ENCODE measurements at regions not wholly inside any gene's neighbourhood (a gene's known extent, or its start where the extent isn't known, plus 50 kb on each side); places are given as distances from the start of the nearest gene placed in this dataset.

- no peak overlapping the region for H3K27ac ChIP-seq (ENCODE audit: low read length)
- no peak for TF ChIP-seq TCF7L2 (IDR thresholded peaks at IDR 0.05; ENCODE audit: low read depth, low read length)
- no peak for TF ChIP-seq SIN3A (IDR thresholded peaks at IDR 0.05; ENCODE audit: borderline replicate concordance, insufficient read depth, low read depth, low read length)
- no peak for TF ChIP-seq REST (IDR thresholded peaks at IDR 0.05; ENCODE audit: insufficient read depth in 1 of 2, low read depth in 2 of 2, low read length in 1 of 2)
- TF ChIP-seq CTCF (IDR thresholded peaks at IDR 0.05): no peak
- no peak for TF ChIP-seq POLR2AphosphoS5 (IDR thresholded peaks at IDR 0.05; ENCODE audit: low read depth, low read length)
- H3K4me3 ChIP-seq (ENCODE audit: low read depth in 2 of 2, low read length in 2 of 2): no peak overlapping the region
- BruUV-seq (replicated peaks): no TSS peak
- DNase-seq (ENCODE audit: low read depth, low spot score) (no peak), ATAC-seq (no peak)
- ChIA-PET CTCF (no interaction called here), POLR2A (no interaction called here)
- in situ Hi-C loops (cut with HindIII; ENCODE audit: low pct_unique_long_range_greater_than_20kb, low sequenced_read_pairs) (no loop called here), intact Hi-C loops (cut with micrococcal nuclease; ENCODE audit: unreplicated experiment) (no loop called here)
- no peaks in the 10 kb centered on the region for H3K4me1 ChIP-seq (ENCODE audit: control insufficient read depth, insufficient read depth, low read length)
- no peaks in the 10 kb centered on the region for H3K27me3 ChIP-seq (ENCODE audit: control insufficient read depth, insufficient read depth, low read length)
- no peaks in the 10 kb centered on the region for H3K9me3 ChIP-seq (ENCODE audit: control insufficient read depth, insufficient read depth, low read depth, low read length)
- no peaks in the 10 kb centered on the region for H3K36me3 ChIP-seq (ENCODE audit: control insufficient read depth, insufficient read depth, low read length)
Observed at GRCh38 chr4:19888587-19888986, 363.1 kb upstream of the SLIT2 start.

GRCh38 chr4:19883841-19884240 is 367.9 kb upstream of the SLIT2 start:
- POLR2A ChIA-PET: no interaction called here
- CTCF ChIA-PET: no interaction called here
- BruUV-seq (replicated peaks): no TSS peak
- Histone ChIP-seq H3K27ac (ENCODE audit: low read length) (no peak overlapping the region), H3K27me3 (ENCODE audit: control insufficient read depth, insufficient read depth, low read length) (no peaks in the 10 kb centered on the region), H3K4me1 (ENCODE audit: control insufficient read depth, insufficient read depth, low read length) (no peaks in the 10 kb centered on the region), H3K9me3 (ENCODE audit: control insufficient read depth, insufficient read depth, low read depth, low read length) (no peaks in the 10 kb centered on the region), H3K4me3 (ENCODE audit: low read depth in 2 of 2, low read length in 2 of 2) (no peak overlapping the region), H3K36me3 (ENCODE audit: control insufficient read depth, insufficient read depth, low read length) (no peaks in the 10 kb centered on the region)
- ATAC-seq (no peak), DNase-seq (ENCODE audit: low read depth, low spot score) (no peak)
- in situ Hi-C loops (cut with HindIII; ENCODE audit: low pct_unique_long_range_greater_than_20kb, low sequenced_read_pairs) (no loop called here), intact Hi-C loops (cut with micrococcal nuclease; ENCODE audit: unreplicated experiment) (no loop called here)
- TF ChIP-seq CTCF (IDR thresholded peaks at IDR 0.05) (no peak), SIN3A (IDR thresholded peaks at IDR 0.05; ENCODE audit: borderline replicate concordance, insufficient read depth, low read depth, low read length) (no peak), POLR2AphosphoS5 (IDR thresholded peaks at IDR 0.05; ENCODE audit: low read depth, low read length) (no peak), TCF7L2 (IDR thresholded peaks at IDR 0.05; ENCODE audit: low read depth, low read length) (no peak), REST (IDR thresholded peaks at IDR 0.05; ENCODE audit: insufficient read depth in 1 of 2, low read depth in 2 of 2, low read length in 1 of 2) (no peak)

Data from Panc1 (cell line).